ENCODE measurements at regions not wholly inside any gene's neighbourhood (a gene's known extent, or its start where the extent isn't known, plus 50 kb on each side); places are given as distances from the start of the nearest gene placed in this dataset.

DNA sequence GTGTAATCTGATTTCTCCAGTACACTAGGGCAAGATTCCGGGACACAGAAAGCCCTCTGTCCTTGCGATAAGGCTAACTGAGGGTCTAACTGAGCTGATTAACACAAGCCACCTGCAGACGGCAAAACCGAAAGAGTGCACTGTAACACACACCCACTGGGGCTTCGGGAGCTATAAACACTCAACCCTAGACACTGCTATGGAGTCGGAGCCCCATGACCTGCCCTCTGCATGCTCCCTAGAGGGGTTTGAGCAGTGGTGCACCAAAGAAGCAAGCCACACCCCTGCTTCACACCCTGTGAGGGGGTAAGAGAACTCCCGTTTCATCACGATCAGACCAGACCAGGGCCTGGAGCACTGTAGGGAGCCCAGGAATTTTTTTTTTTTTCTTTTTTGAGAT, 72.4 kb downstream of the DMRTA2 start:
- ChIA-PET POLR2A (interaction anchor here (0.8 kb wide), 1 partner anchor 316 kb away, joined by 3 read pairs; no protein-coding TSS in a partner anchor), CTCF (ENCODE audit: low intra/inter-chr PET ratio) (no interaction called here)
- H3K4me3 ChIP-seq, result no peak overlapping the region
- ATAC-seq (peak; percentile 22; the same call in 1 of the 3 replicates), DNase-seq (ENCODE audit: extremely low read depth in 1 of 4, low spot score in 3 of 4) (peak in 1 of 4 experiments; percentile 6), FAIRE-seq (no peak)
- no peaks in the 10 kb centered on the region for H3K9me3 ChIP-seq (replicated peaks; ENCODE audit: control insufficient read depth, insufficient read depth, low read depth, low read length)
- intact Hi-C loops (cut with micrococcal nuclease) (no loop called here), in situ Hi-C loops (cut with MboI) (loop anchor here (25.0 kb wide), 1 partner anchor 711 kb away; no protein-coding TSS in a partner anchor)
- H3K4me2 ChIP-seq (ENCODE audit: insufficient read depth, low read length), result no peak overlapping the region
- H3K79me2 ChIP-seq (ENCODE audit: control insufficient read depth, insufficient read depth, low read length), result no peaks in the 10 kb centered on the region
- H3K9ac ChIP-seq (ENCODE audit: insufficient read depth in 1 of 2, low read depth in 2 of 2, low read length in 2 of 2), result no peak overlapping the region
- under 1% methylated on average over 8 of the region's 8 CpGs for WGBS (ENCODE audit: insufficient coverage, low coverage, missing lambda C conversion rate)
- H3K36me3 ChIP-seq (ENCODE audit: control insufficient read depth, insufficient read depth, low read length), result no peaks in the 10 kb centered on the region
- no TSS peak for BruUV-seq (replicated peaks)
- no peak overlapping the region for H2AFZ ChIP-seq (ENCODE audit: low read depth, low read length)
- H3K27me3 ChIP-seq (ENCODE audit: control insufficient read depth in 2 of 2, insufficient read depth in 2 of 2, low read length in 2 of 2), result peaks cover 0 to 5% of the 10 kb centered on the region in 2 experiments; a peak in 1 of 5 replicates
- TF ChIP-seq CBFA2T3 (IDR thresholded peaks at IDR 0.05) (0 out of 2 replicates have a peak, but pooled peaks have one; percentile 26), ZNF445 (CRISPR knock-in tag; IDR thresholded peaks at IDR 0.05; ENCODE audit: low read depth) (no peak), TAL1 (IDR thresholded peaks at IDR 0.05) (0 out of 2 replicates have a peak, but pooled peaks have one; percentile 10), CBFA2T2 (conservative IDR thresholded peaks at IDR 0.05) (0 out of 2 replicates have a peak, but pooled peaks have one; percentile 9), SETDB1 (IDR thresholded peaks at IDR 0.05; ENCODE audit: low read length) (no peak), SOX6 (IDR thresholded peaks at IDR 0.05) (no peak)
- TF ChIP-seq, protein P1, sequence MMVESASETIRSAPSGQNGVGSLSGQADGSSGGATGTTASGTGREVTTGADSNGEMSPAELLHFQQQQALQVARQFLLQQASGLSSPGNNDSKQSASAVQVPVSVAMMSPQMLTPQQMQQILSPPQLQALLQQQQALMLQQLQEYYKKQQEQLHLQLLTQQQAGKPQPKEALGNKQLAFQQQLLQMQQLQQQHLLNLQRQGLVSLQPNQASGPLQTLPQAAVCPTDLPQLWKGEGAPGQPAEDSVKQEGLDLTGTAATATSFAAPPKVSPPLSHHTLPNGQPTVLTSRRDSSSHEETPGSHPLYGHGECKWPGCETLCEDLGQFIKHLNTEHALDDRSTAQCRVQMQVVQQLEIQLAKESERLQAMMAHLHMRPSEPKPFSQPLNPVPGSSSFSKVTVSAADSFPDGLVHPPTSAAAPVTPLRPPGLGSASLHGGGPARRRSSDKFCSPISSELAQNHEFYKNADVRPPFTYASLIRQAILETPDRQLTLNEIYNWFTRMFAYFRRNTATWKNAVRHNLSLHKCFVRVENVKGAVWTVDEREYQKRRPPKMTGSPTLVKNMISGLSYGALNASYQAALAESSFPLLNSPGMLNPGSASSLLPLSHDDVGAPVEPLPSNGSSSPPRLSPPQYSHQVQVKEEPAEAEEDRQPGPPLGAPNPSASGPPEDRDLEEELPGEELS (CRISPR knock-in tag; IDR thresholded peaks at IDR 0.05; ENCODE audit: borderline replicate concordance), result no peak
- H3K9me1 ChIP-seq (ENCODE audit: control insufficient read depth, insufficient read depth, low read length), result no peaks in the 10 kb centered on the region
- H3K27ac ChIP-seq (ENCODE audit: extremely low read depth, low read depth, low read length), result no peak overlapping the region
- H4K20me1 ChIP-seq (replicated peaks; ENCODE audit: control insufficient read depth, insufficient read depth, low read length), result 0 out of 2 replicates have a peak, but pooled peaks cover 4% of the 10 kb centered on the region
- no peaks in the 10 kb centered on the region for H3K4me1 ChIP-seq (replicated peaks in 1 of 2; ENCODE audit: control insufficient read depth in 2 of 2, insufficient read depth in 2 of 2, low read length in 2 of 2)
